OCI-LY3 (cell line): ENCODE measurements at regions not wholly inside any gene's neighbourhood (a gene's known extent, or its start where the extent isn't known, plus 50 kb on each side); places are given as distances from the start of the nearest gene placed in this dataset.
"Not testable (repeated sequence)": the region's sequence is repeated elsewhere in the genome, so short reads cannot be mapped to it uniquely, and the experiment has no call there.

Experiments used
- H2AFZ ChIP-seq: fragments of 200-600, 300-600 bp; shearing (Covaris generic); 2 replicates; pipeline ENCODE4 v1.6.0; 2014; ENCODE audit warnings: antibody characterized with exemption, low read depth, low read length
- H3K27ac ChIP-seq: fragments of 200-600, 300-600 bp; sonication (generic); 2 replicates; pipeline ENCODE4 v1.5.1; 2014; ENCODE audit warnings: mild to moderate bottlenecking, low read length, moderate library complexity, mixed read lengths
- H3K27me3 ChIP-seq: fragments of 200-600, 300-600 bp; sonication (generic); 2 replicates; pipeline ENCODE4 v1.6.1; 2014; ENCODE audit warnings: low read depth, low read length, mixed read lengths
- H3K36me3 ChIP-seq: fragments of 200-600, 300-600 bp; sonication (generic); replicated peaks from 2 replicates; pipeline ENCODE3; 2014; ENCODE audit warnings: low read depth, low read length, mixed read lengths
- H3K4me1 ChIP-seq: fragments of 300-600, 200-600 bp; sonication (generic); 2 replicates; pipeline ENCODE4 v1.6.1; 2014; ENCODE audit warnings: low read length, mixed read lengths
- H3K4me2 ChIP-seq: fragments of 200-600, 300-600 bp; sonication (generic); 2 replicates; pipeline ENCODE4 v1.6.1; 2014; ENCODE audit warnings: low read length, mixed read lengths
- H3K4me3 ChIP-seq: fragments of 300-600, 200-600 bp; sonication (generic); 2 replicates; pipeline ENCODE4 v1.5.1; 2014; ENCODE audit warnings: antibody characterized with exemption, mild to moderate bottlenecking, low read length, moderate library complexity
- H3K79me2 ChIP-seq: fragments of 300-600, 200-600 bp; shearing (Covaris generic); 2 replicates; pipeline ENCODE4 v1.6.1; 2014; ENCODE audit warnings: mild to moderate bottlenecking, low read length, mixed read lengths
- H3K9ac ChIP-seq: fragments of 300-600, 200-600 bp; shearing (Covaris generic); 2 replicates; pipeline ENCODE4 v1.6.0; 2014; ENCODE audit warnings: mild to moderate bottlenecking, low read length, moderate library complexity
- H3K9me3 ChIP-seq: fragments of 200-600, 300-600 bp; shearing (Covaris generic); 2 replicates; pipeline ENCODE4 v1.6.1; 2014; ENCODE audit warnings: low read length, mixed read lengths; ENCODE audit not compliant: insufficient read depth
- H4K20me1 ChIP-seq: fragments of 200-600, 300-600 bp; sonication (generic); 2 replicates; pipeline ENCODE4 v1.6.1; 2016; ENCODE audit warnings: low read length, mixed read lengths; ENCODE audit not compliant: insufficient read depth
- EZH2phosphoT487 ChIP-seq: fragments of 200-600 bp; shearing (Covaris generic); IDR thresholded peaks from 2 replicates; pipeline ENCODE4 v1.6.1; 2018; ENCODE audit warnings: antibody characterized with exemption, mixed run types, low read depth
- TF ChIP-seq, protein P1 (sequence below): fragments of 200-600, 300-600 bp; sonication (generic); IDR thresholded peaks from 2 replicates; pipeline ENCODE4 v1.5.1; 2014; ENCODE audit warnings: antibody characterized with exemption, low read length, low read depth

DNA sequence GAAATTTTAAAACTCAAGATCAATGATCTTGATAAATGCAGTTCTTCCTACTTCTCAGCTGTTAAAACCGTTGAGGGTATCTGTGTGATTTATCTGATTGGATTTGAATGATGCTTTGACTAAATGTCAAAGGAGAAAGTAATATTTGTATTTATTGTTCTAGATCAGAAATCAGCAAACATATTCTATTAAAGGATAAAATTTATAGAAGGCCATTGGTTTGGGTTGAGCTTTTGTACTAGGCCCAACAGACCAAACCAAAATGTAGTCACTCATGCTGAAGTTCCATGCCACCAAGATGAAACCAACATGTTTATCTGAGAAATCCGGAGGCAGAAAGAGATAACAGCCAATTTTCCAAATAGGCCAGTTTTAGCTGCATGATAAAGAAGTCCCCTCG is 64.5 kb upstream of the BMP2K start:
- Histone ChIP-seq H3K36me3 (no peaks in the 10 kb centered on the region), H3K27me3 (no peaks in the 10 kb centered on the region), H3K4me3 (no peak overlapping the region), H2AFZ (no peak overlapping the region), H3K79me2 (no peaks in the 10 kb centered on the region), H4K20me1 (no peaks in the 10 kb centered on the region), H3K4me2 (no peak overlapping the region), H3K9me3 (no peaks in the 10 kb centered on the region), H3K27ac (no peak overlapping the region), H3K9ac (no peak overlapping the region), H3K4me1 (peaks cover 6% of the 10 kb centered on the region; the same call in 1 of the 2 replicates)
- no peak for TF ChIP-seq EZH2phosphoT487
- TF ChIP-seq, protein P1, sequence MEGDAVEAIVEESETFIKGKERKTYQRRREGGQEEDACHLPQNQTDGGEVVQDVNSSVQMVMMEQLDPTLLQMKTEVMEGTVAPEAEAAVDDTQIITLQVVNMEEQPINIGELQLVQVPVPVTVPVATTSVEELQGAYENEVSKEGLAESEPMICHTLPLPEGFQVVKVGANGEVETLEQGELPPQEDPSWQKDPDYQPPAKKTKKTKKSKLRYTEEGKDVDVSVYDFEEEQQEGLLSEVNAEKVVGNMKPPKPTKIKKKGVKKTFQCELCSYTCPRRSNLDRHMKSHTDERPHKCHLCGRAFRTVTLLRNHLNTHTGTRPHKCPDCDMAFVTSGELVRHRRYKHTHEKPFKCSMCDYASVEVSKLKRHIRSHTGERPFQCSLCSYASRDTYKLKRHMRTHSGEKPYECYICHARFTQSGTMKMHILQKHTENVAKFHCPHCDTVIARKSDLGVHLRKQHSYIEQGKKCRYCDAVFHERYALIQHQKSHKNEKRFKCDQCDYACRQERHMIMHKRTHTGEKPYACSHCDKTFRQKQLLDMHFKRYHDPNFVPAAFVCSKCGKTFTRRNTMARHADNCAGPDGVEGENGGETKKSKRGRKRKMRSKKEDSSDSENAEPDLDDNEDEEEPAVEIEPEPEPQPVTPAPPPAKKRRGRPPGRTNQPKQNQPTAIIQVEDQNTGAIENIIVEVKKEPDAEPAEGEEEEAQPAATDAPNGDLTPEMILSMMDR = no peak

DNA sequence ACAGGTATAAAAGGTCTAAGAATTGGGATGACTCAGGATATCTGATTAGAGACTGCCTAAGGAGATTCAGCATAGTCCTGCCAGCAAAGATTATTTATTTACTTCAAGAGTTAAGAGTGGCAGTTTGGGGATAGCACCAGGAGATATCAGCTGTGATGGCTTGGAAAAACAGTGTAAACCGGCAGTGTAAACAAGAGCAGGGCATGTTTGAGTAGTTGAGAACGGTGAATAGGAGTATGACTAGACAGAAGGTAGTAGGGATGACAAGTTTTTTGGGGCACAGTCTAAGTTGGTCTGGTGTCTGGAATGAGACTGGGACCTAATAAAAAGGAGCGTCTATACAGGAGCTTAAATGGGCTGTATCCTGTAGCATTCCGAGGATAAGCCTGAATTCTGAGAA is 61.6 kb upstream of the BMP2K start:
- H4K20me1 ChIP-seq = not testable (repeated sequence)

DNA sequence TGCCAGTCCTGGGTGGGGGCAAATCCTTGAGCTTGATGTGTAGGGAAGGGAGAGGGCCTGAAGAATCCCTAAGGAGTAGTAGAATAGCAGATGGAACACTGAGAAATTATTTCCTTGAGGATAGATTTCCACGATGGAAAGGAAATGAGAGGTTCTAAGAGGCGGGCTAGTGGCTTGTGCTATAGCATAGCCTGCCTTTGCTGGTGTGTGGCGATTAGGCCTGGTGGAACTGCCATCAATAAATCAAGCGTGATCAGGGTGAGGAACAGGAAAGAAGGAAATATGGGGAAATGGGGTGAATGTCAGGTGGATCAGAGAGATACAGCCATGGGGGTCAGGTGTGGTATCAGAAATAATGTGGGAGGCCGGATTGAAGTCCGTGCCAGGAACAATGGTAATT is 60.8 kb upstream of the BMP2K start:
- not testable (repeated sequence) for H3K4me1 ChIP-seq, H2AFZ ChIP-seq, H3K9me3 ChIP-seq, H3K4me3 ChIP-seq, H3K79me2 ChIP-seq, H4K20me1 ChIP-seq, H3K27ac ChIP-seq, H3K27me3 ChIP-seq, H3K36me3 ChIP-seq, H3K4me2 ChIP-seq, H3K9ac ChIP-seq

More for the DNA sequence above, 61.6 kb upstream of the BMP2K start:
- not testable (repeated sequence) for H3K4me2 ChIP-seq, H3K36me3 ChIP-seq, H3K4me3 ChIP-seq, H3K9me3 ChIP-seq, H3K4me1 ChIP-seq, H3K79me2 ChIP-seq, H3K9ac ChIP-seq, H2AFZ ChIP-seq, H3K27me3 ChIP-seq, H3K27ac ChIP-seq

DNA sequence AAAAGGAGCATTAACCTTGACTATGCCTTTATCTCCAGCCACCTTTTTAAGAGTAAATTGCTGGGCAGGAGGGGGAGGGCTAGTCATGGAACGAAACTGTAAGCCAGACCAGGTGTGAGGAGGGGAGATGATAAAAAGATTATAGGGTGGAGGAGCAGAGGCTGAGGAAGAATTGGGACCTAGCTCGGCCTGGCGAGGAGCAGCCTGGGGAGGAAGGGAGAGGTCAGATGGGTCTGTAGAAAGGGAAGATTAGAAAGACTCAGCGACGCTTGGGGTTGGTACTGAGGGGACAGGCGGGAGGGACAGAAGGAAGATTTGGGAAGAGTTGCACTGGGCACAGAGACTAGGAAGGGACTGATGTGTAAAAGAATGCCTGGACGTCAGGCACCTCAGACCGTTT is 58.4 kb upstream of the BMP2K start:
- H3K36me3 ChIP-seq, H4K20me1 ChIP-seq, H3K9me3 ChIP-seq, H3K4me2 ChIP-seq, H3K27me3 ChIP-seq, H3K79me2 ChIP-seq, H3K27ac ChIP-seq, H2AFZ ChIP-seq, H3K4me1 ChIP-seq, H3K4me3 ChIP-seq, H3K9ac ChIP-seq: not testable (repeated sequence)

DNA sequence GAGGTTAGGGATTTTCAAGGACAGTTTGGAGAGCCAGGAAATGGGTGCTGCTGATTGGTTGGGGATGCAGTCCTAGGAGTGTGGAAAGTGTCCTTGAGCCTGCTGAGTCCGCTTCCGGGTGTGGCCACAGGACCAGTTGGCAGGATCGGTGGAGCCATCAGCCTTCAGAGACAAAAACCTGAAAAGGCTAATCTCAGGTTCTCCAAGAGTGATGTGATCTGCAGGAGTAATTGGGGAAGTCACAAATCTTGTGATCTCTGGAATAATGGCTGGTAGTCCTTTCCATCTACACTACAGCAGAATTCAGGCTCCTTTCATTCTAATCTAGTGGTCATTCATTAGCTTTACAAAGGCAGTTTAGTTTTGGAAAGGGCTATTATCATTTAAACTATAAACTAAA is 55.9 kb upstream of the BMP2K start:
- Histone ChIP-seq H3K4me1 (no peaks in the 10 kb centered on the region), H3K27me3 (no peaks in the 10 kb centered on the region), H3K9me3 (no peaks in the 10 kb centered on the region), H3K36me3 (no peaks in the 10 kb centered on the region), H3K4me3 (no peak overlapping the region), H2AFZ (no peak overlapping the region), H3K9ac (no peak overlapping the region), H3K4me2 (no peak overlapping the region), H3K27ac (no peak overlapping the region), H3K79me2 (no peaks in the 10 kb centered on the region), H4K20me1 (no peaks in the 10 kb centered on the region)
- TF ChIP-seq EZH2phosphoT487 = no peak

DNA sequence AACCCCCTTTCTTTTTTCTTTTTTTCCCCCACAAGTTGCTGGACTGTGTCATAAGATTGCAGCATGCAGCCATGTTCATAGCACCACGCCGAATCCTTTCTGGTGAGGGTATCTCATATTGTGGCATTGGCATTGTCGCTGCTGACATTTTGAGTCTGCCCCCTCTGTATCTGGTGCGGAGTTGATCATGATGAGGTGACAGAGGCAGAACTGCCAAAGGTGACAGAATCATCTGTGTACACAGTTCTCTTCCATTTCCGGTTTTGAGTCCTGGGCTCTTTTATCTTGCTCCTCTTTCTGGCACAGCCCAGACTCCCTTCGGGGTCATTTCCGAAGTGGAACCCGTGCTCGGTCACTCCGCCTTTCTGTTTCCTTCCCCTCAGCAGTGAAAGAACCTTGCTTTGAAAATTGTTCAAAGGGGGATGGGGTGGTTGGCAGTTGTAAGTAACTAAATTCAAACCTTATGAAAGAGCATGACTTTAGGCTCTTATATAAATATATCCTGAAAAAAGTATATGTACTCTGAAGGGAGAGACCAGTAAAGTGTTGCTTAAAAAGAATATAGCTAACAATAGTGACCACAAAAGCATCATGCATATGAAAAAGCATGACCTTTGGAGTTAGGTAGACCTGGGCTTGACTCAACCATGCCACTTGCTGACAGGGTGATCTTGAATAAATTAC is 55.0 kb upstream of the BMP2K start:
- TF ChIP-seq, protein P1 = no peak
- no peak for TF ChIP-seq EZH2phosphoT487
- H3K27ac ChIP-seq = no peak overlapping the region
- no peaks in the 10 kb centered on the region for H3K79me2 ChIP-seq
- no peaks in the 10 kb centered on the region for H4K20me1 ChIP-seq
- peak overlapping the region; percentile 48 for H3K4me2 ChIP-seq
- H3K36me3 ChIP-seq = no peaks in the 10 kb centered on the region
- H3K4me3 ChIP-seq = peak overlapping the region; percentile 22; the same call in 1 of the 2 replicates
- no peak overlapping the region for H3K9ac ChIP-seq
- H3K27me3 ChIP-seq = no peaks in the 10 kb centered on the region
- no peaks in the 10 kb centered on the region for H3K9me3 ChIP-seq
- peak overlapping the region; percentile 41; the same call in 1 of the 2 replicates for H2AFZ ChIP-seq
- no peaks in the 10 kb centered on the region for H3K4me1 ChIP-seq
